IMR-90 (cell line): ENCODE measurements at regions not wholly inside any gene's neighbourhood (a gene's known extent, or its start where the extent isn't known, plus 50 kb on each side); places are given as distances from the start of the nearest gene placed in this dataset.

ENCODE experiments used
- CEBPB ChIP-seq: IDR thresholded peaks from 2 replicates; pipeline ENCODE4 v1.6.1; 2012; ENCODE audit warnings: low read depth, low read length, improper control_type of control experiment
- CHD1 ChIP-seq: IDR thresholded peaks from 2 replicates; pipeline ENCODE4 v1.6.1; 2012; ENCODE audit warnings: low read depth, low read length, improper control_type of control experiment
- MXI1 ChIP-seq: IDR thresholded peaks from 2 replicates; pipeline ENCODE4 v1.6.1; 2012; ENCODE audit warnings: low read depth, mild to moderate bottlenecking, low read length, moderate library complexity, borderline replicate concordance
- POLR2A ChIP-seq: IDR thresholded peaks from 2 replicates; pipeline ENCODE4 v1.6.1; 2012; ENCODE audit warnings: mild to moderate bottlenecking, low read depth, low read length
- RAD21 ChIP-seq: IDR thresholded peaks from 2 replicates; pipeline ENCODE4 v1.6.1; 2012; ENCODE audit warnings: low read length, improper control_type of control experiment
- RCOR1 ChIP-seq: IDR thresholded peaks from 2 replicates; pipeline ENCODE4 v1.6.1; 2012; ENCODE audit warnings: mild to moderate bottlenecking, low read length, improper control_type of control experiment; ENCODE audit not compliant: insufficient replicate concordance
- RFX5 ChIP-seq: IDR thresholded peaks from 2 replicates; pipeline ENCODE4 v1.8.0; 2012; ENCODE audit warnings: low read depth, mild to moderate bottlenecking, low read length, moderate library complexity
- TF ChIP-seq, protein P1 (sequence below): conservative IDR thresholded peaks from 2 replicates; pipeline ENCODE4 v1.5.1; 2012; ENCODE audit warnings: mild to moderate bottlenecking, low read depth, low read length, improper control_type of control experiment
- TF ChIP-seq, protein P2 (sequence below): fragments of 150-350 bp; IDR thresholded peaks from 2 replicates; pipeline ENCODE4 v1.6.1; 2016; ENCODE audit warnings: low read depth, mild to moderate bottlenecking, low read length, moderate library complexity, borderline replicate concordance

DNA sequence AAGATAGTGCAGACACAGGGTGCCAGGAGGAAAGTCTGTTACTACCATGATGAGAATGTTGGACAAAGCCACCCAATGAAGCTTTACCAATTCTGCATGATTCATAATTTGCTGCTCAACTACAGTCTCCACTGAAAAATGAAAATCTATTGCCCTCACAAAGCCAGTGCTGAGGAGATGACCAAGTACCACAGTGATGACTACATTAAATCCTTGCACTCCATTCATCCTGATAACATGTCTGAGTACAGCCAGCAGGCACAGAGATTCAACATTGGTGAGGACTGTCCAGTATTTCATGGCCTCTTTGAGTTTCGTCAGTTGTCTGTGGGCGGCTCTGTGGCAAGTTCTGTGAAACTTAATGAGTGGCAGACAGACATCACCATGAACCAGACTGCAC, 144.0 kb downstream of the PLCE1 start:
- TF ChIP-seq, protein P1, sequence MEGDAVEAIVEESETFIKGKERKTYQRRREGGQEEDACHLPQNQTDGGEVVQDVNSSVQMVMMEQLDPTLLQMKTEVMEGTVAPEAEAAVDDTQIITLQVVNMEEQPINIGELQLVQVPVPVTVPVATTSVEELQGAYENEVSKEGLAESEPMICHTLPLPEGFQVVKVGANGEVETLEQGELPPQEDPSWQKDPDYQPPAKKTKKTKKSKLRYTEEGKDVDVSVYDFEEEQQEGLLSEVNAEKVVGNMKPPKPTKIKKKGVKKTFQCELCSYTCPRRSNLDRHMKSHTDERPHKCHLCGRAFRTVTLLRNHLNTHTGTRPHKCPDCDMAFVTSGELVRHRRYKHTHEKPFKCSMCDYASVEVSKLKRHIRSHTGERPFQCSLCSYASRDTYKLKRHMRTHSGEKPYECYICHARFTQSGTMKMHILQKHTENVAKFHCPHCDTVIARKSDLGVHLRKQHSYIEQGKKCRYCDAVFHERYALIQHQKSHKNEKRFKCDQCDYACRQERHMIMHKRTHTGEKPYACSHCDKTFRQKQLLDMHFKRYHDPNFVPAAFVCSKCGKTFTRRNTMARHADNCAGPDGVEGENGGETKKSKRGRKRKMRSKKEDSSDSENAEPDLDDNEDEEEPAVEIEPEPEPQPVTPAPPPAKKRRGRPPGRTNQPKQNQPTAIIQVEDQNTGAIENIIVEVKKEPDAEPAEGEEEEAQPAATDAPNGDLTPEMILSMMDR, result no peak
- no peak for TF ChIP-seq RAD21
- TF ChIP-seq CEBPB, result no peak
- no peak for TF ChIP-seq POLR2A
- TF ChIP-seq CHD1, result no peak
- no peak for TF ChIP-seq RFX5
- TF ChIP-seq RCOR1, result no peak
- TF ChIP-seq, protein P2, sequence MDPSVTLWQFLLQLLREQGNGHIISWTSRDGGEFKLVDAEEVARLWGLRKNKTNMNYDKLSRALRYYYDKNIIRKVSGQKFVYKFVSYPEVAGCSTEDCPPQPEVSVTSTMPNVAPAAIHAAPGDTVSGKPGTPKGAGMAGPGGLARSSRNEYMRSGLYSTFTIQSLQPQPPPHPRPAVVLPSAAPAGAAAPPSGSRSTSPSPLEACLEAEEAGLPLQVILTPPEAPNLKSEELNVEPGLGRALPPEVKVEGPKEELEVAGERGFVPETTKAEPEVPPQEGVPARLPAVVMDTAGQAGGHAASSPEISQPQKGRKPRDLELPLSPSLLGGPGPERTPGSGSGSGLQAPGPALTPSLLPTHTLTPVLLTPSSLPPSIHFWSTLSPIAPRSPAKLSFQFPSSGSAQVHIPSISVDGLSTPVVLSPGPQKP, result no peak
- TF ChIP-seq MXI1, result no peak
